ENCODE measurements at regions not wholly inside any gene's neighbourhood (a gene's known extent, or its start where the extent isn't known, plus 50 kb on each side); places are given as distances from the start of the nearest gene placed in this dataset.

- TF ChIP-seq CTCF (IDR thresholded peaks at IDR 0.05) (no peak), TP53 (CRISPR knock-in tag; IDR thresholded peaks at IDR 0.05) (no peak), NR3C1 (CRISPR knock-in tag; conservative IDR thresholded peaks at IDR 0.05; ENCODE audit: low read depth) (no peak), TEAD1 (CRISPR knock-in tag; IDR thresholded peaks at IDR 0.05) (no peak)
These were observed 51.5 kb upstream of the PTPRT start for GRCh38 chr20:43241057-43241702.

Data from WTC11 (cell line).